HepG2 (cell line): ENCODE measurements at regions not wholly inside any gene's neighbourhood (a gene's known extent, or its start where the extent isn't known, plus 50 kb on each side); places are given as distances from the start of the nearest gene placed in this dataset.
"Not testable (repeated sequence)": the region's sequence is repeated elsewhere in the genome, so short reads cannot be mapped to it uniquely, and the experiment has no call there.

ENCODE experiments used
- HNRNPH1 ChIP-seq: fragments of 200-400 bp; formaldehyde crosslinking; optimal IDR thresholded peaks from 2 replicates; pipeline ENCODE3; 2017; ENCODE audit warnings: mild to moderate bottlenecking, low read depth, low read length
- JUND ChIP-seq: sonication (generic); formaldehyde crosslinking; IDR thresholded peaks from 2 replicates; pipeline ENCODE4 v1.8.0; 2022; ENCODE audit warnings: mild to moderate bottlenecking, missing genetic modification reagents
- NRL ChIP-seq: sonication (generic); formaldehyde crosslinking; IDR thresholded peaks from 2 replicates; pipeline ENCODE4 v1.5.0; 2020; ENCODE audit warnings: missing genetic modification reagents, mild to moderate bottlenecking, moderate library complexity, borderline replicate concordance
- RARG ChIP-seq: sonication (generic); formaldehyde crosslinking; IDR thresholded peaks from 2 replicates; pipeline ENCODE4 v1.4.0; 2020; ENCODE audit warnings: low read depth, mild to moderate bottlenecking, missing genetic modification reagents
- RFX1 ChIP-seq: fragments of 450-650 bp; IDR thresholded peaks from 2 replicates; pipeline ENCODE4 v1.6.1; 2017
- RXRB ChIP-seq: IDR thresholded peaks from 2 replicates; pipeline ENCODE4 v1.6.1; 2016; ENCODE audit warnings: borderline replicate concordance, missing genetic modification reagents, missing compliant biosample characterization
- ZFP36L2 ChIP-seq: sonication (generic); formaldehyde crosslinking; IDR thresholded peaks from 2 replicates; pipeline ENCODE4 v1.4.0; 2020; ENCODE audit warnings: missing genetic modification reagents
- ZNF3 ChIP-seq: IDR thresholded peaks from 2 replicates; pipeline ENCODE4 v1.7.0; 2017; ENCODE audit warnings: inconsistent platforms
- ZNF746 ChIP-seq: sonication (generic); formaldehyde crosslinking; IDR thresholded peaks from 2 replicates; pipeline ENCODE4 v1.8.0; 2022; ENCODE audit warnings: mild to moderate bottlenecking, missing genetic modification reagents
- ZNF747 ChIP-seq: sonication (generic); formaldehyde crosslinking; IDR thresholded peaks from 2 replicates; pipeline ENCODE4 v1.8.1; 2023; ENCODE audit warnings: missing genetic modification reagents, mild to moderate bottlenecking, borderline replicate concordance
- TF ChIP-seq, protein P1 (sequence below): sonication (generic); formaldehyde crosslinking; IDR thresholded peaks from 2 replicates; pipeline ENCODE4 v1.4.0; 2020; ENCODE audit warnings: missing genetic modification reagents
- TF ChIP-seq, protein P2 (sequence below): sonication (generic); formaldehyde crosslinking; IDR thresholded peaks from 2 replicates; pipeline ENCODE4 v1.5.0; 2020; ENCODE audit warnings: mild to moderate bottlenecking, missing genetic modification reagents, moderate library complexity

DNA sequence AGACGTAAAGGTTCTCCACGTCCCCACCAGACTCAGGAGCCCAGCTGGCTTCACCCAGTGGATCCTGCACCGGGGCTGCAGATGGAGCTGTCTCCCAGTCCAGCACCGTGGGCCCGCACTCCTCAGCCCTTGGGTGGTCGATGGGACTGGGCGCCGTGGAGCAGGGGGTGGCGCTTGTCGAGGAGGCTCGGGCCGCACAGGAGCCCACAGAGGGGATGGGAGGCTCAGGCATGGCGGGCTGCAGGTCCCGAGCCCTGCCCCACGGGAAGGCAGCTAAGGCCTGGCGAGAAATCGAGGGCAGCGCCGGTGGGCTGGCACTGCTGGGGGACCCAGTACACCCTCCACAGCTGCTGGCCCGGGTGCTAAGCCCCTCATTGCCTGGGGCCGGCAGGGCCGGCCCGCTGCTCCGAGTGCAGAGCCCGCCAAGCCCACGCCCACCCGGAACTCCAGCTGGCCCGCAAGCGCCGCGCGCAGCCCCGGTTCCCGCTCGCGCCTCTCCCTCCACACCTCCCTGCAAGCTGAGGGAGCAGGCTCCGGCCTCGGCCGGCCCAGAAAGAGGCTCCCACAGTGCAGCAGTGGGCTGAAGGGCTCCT lies 56.3 kb upstream of the P3H2 start:
- not testable (repeated sequence) for TF ChIP-seq HNRNPH1; RARG; ZNF3; ZNF747 (CRISPR knock-in tag); RXRB (CRISPR knock-in tag); RFX1; JUND (CRISPR knock-in tag); NRL; ZNF746 (CRISPR knock-in tag); ZFP36L2
- TF ChIP-seq, protein P1, sequence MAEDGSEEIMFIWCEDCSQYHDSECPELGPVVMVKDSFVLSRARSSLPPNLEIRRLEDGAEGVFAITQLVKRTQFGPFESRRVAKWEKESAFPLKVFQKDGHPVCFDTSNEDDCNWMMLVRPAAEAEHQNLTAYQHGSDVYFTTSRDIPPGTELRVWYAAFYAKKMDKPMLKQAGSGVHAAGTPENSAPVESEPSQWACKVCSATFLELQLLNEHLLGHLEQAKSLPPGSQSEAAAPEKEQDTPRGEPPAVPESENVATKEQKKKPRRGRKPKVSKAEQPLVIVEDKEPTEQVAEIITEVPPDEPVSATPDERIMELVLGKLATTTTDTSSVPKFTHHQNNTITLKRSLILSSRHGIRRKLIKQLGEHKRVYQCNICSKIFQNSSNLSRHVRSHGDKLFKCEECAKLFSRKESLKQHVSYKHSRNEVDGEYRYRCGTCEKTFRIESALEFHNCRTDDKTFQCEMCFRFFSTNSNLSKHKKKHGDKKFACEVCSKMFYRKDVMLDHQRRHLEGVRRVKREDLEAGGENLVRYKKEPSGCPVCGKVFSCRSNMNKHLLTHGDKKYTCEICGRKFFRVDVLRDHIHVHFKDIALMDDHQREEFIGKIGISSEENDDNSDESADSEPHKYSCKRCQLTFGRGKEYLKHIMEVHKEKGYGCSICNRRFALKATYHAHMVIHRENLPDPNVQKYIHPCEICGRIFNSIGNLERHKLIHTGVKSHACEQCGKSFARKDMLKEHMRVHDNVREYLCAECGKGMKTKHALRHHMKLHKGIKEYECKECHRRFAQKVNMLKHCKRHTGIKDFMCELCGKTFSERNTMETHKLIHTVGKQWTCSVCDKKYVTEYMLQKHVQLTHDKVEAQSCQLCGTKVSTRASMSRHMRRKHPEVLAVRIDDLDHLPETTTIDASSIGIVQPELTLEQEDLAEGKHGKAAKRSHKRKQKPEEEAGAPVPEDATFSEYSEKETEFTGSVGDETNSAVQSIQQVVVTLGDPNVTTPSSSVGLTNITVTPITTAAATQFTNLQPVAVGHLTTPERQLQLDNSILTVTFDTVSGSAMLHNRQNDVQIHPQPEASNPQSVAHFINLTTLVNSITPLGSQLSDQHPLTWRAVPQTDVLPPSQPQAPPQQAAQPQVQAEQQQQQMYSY (CRISPR knock-in tag) = not testable (repeated sequence)
- TF ChIP-seq, protein P2, sequence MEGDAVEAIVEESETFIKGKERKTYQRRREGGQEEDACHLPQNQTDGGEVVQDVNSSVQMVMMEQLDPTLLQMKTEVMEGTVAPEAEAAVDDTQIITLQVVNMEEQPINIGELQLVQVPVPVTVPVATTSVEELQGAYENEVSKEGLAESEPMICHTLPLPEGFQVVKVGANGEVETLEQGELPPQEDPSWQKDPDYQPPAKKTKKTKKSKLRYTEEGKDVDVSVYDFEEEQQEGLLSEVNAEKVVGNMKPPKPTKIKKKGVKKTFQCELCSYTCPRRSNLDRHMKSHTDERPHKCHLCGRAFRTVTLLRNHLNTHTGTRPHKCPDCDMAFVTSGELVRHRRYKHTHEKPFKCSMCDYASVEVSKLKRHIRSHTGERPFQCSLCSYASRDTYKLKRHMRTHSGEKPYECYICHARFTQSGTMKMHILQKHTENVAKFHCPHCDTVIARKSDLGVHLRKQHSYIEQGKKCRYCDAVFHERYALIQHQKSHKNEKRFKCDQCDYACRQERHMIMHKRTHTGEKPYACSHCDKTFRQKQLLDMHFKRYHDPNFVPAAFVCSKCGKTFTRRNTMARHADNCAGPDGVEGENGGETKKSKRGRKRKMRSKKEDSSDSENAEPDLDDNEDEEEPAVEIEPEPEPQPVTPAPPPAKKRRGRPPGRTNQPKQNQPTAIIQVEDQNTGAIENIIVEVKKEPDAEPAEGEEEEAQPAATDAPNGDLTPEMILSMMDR (CRISPR knock-in tag) = not testable (repeated sequence)
